ENCODE measurements at regions not wholly inside any gene's neighbourhood (a gene's known extent, or its start where the extent isn't known, plus 50 kb on each side); places are given as distances from the start of the nearest gene placed in this dataset.

- Histone ChIP-seq H3K9me3 (ENCODE audit: control insufficient read depth in 2 of 2, low read length in 2 of 2) (no peaks in the 10 kb centered on the region), H3K27me3 (ENCODE audit: control insufficient read depth in 2 of 2, insufficient read depth in 2 of 2, low read length in 2 of 2) (no peaks in the 10 kb centered on the region), H3K27ac (ENCODE audit: low read depth in 2 of 2, low read length in 2 of 2) (no peak overlapping the region), H3K36me3 (ENCODE audit: control insufficient read depth in 2 of 2, insufficient read depth in 2 of 2, low read length in 2 of 2) (no peaks in the 10 kb centered on the region), H3K9ac (ENCODE audit: low read depth in 1 of 2, low read length in 2 of 2) (no peak overlapping the region), H3K4me1 (ENCODE audit: control insufficient read depth in 2 of 2, insufficient read depth in 2 of 2, low read length in 2 of 2) (no peaks in the 10 kb centered on the region), H3K4me3 (ENCODE audit: low read length in 2 of 2) (no peak overlapping the region)
Measured at GRCh38 chr17:56735842-56736241, 97.9 kb downstream of the C17orf67 start.

DNA sequence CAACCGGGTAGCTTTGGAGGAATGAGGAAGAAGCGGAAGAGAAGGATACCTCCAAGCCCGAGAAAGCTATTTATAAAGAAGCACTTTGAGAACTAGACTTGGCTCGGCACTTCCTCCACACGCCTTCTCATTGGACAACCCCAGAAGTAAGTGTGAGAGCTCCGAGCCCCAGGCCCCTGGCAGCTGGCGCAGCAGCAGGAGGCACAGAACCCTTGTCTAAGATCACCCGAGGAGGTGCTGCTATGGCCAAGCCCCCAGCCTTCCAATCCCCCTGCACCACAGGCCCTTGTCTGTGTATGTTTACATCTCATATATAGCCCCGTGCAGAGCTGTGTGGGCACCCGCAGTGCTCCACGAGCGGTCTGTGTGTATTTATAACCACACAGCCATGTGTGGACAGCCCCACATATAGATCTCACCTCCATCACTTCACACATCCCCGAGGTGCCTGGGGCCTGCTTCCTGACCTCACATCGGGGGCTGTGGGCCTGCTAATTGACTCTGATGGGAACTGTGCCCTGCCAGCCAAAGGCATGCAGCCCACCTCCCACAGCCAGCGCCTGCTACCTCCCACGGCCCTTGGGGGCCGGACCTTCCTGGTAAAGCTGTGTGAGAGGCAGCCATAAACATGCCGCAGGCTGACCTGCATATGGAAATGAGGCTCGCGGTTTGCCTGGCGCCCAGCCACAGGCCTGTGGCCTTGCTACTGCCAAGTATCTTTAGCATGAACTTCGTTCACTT lies 96.1 kb downstream of the C17orf67 start:
- no peaks in the 10 kb centered on the region for H3K36me3 ChIP-seq (ENCODE audit: control insufficient read depth in 2 of 2, insufficient read depth in 2 of 2, low read length in 2 of 2)
- no peak overlapping the region for H3K9ac ChIP-seq (ENCODE audit: low read depth in 1 of 2, low read length in 2 of 2)
- no peaks in the 10 kb centered on the region for H3K27me3 ChIP-seq (ENCODE audit: control insufficient read depth in 2 of 2, insufficient read depth in 2 of 2, low read length in 2 of 2)
- no peaks in the 10 kb centered on the region for H3K9me3 ChIP-seq (ENCODE audit: control insufficient read depth in 2 of 2, low read length in 2 of 2)
- H3K27ac ChIP-seq (ENCODE audit: low read depth in 2 of 2, low read length in 2 of 2) = no peak overlapping the region
- no peak overlapping the region for H3K4me3 ChIP-seq (ENCODE audit: low read length in 2 of 2)
- H3K4me1 ChIP-seq (ENCODE audit: control insufficient read depth in 2 of 2, insufficient read depth in 2 of 2, low read length in 2 of 2) = no peaks in the 10 kb centered on the region

DNA sequence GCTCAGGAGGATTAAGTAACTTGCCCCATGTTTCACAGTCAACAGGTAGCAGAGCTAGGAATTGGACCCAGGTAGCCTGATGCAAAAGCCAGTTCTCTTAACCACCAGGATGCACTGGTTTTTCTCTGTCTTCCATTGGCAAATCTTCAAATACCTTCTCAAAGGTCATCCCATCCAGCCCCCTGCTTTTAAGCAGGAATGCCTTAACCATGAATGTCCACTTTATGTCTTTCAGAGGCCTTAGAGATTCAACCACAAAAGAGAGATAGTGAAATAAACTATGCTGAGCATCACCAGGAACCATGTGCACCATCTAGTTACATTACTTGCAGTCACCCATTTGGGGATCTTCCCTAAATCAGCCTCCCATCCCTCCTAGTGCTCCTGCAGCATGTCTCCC lies 94.3 kb downstream of the C17orf67 start:
- Histone ChIP-seq H3K9me3 (ENCODE audit: control insufficient read depth in 2 of 2, low read length in 2 of 2) (no peaks in the 10 kb centered on the region), H3K4me3 (ENCODE audit: low read length in 2 of 2) (no peak overlapping the region), H3K27ac (ENCODE audit: low read depth in 2 of 2, low read length in 2 of 2) (no peak overlapping the region), H3K27me3 (ENCODE audit: control insufficient read depth in 2 of 2, insufficient read depth in 2 of 2, low read length in 2 of 2) (no peaks in the 10 kb centered on the region), H3K4me1 (ENCODE audit: control insufficient read depth in 2 of 2, insufficient read depth in 2 of 2, low read length in 2 of 2) (no peaks in the 10 kb centered on the region), H3K36me3 (ENCODE audit: control insufficient read depth in 2 of 2, insufficient read depth in 2 of 2, low read length in 2 of 2) (no peaks in the 10 kb centered on the region), H3K9ac (ENCODE audit: low read depth in 1 of 2, low read length in 2 of 2) (no peak overlapping the region)

GRCh38 chr17:56739776-56740175 lies 93.9 kb downstream of the C17orf67 start:
- Histone ChIP-seq H3K9me3 (ENCODE audit: control insufficient read depth in 2 of 2, low read length in 2 of 2) (no peaks in the 10 kb centered on the region), H3K9ac (ENCODE audit: low read depth in 1 of 2, low read length in 2 of 2) (no peak overlapping the region)

GRCh38 chr17:56740481-56740880 lies 93.2 kb downstream of the C17orf67 start:
- no peak overlapping the region for H3K27ac ChIP-seq (ENCODE audit: low read depth in 2 of 2, low read length in 2 of 2)
- no peaks in the 10 kb centered on the region for H3K27me3 ChIP-seq (ENCODE audit: control insufficient read depth in 2 of 2, insufficient read depth in 2 of 2, low read length in 2 of 2)
- no peak overlapping the region for H3K9ac ChIP-seq (ENCODE audit: low read depth in 1 of 2, low read length in 2 of 2)

More at GRCh38 chr17:56739776-56740175, 93.9 kb downstream of the C17orf67 start:
- Histone ChIP-seq H3K27me3 (ENCODE audit: control insufficient read depth in 2 of 2, insufficient read depth in 2 of 2, low read length in 2 of 2) (no peaks in the 10 kb centered on the region), H3K4me1 (ENCODE audit: control insufficient read depth in 2 of 2, insufficient read depth in 2 of 2, low read length in 2 of 2) (no peaks in the 10 kb centered on the region), H3K27ac (ENCODE audit: low read depth in 2 of 2, low read length in 2 of 2) (no peak overlapping the region), H3K4me3 (ENCODE audit: low read length in 2 of 2) (no peak overlapping the region), H3K36me3 (ENCODE audit: control insufficient read depth in 2 of 2, insufficient read depth in 2 of 2, low read length in 2 of 2) (no peaks in the 10 kb centered on the region)

More at GRCh38 chr17:56740481-56740880, 93.2 kb downstream of the C17orf67 start:
- H3K9me3 ChIP-seq (ENCODE audit: control insufficient read depth in 2 of 2, low read length in 2 of 2) = no peaks in the 10 kb centered on the region
- H3K4me3 ChIP-seq (ENCODE audit: low read length in 2 of 2) = no peak overlapping the region
- H3K36me3 ChIP-seq (ENCODE audit: control insufficient read depth in 2 of 2, insufficient read depth in 2 of 2, low read length in 2 of 2) = no peaks in the 10 kb centered on the region
- H3K4me1 ChIP-seq (ENCODE audit: control insufficient read depth in 2 of 2, insufficient read depth in 2 of 2, low read length in 2 of 2) = no peaks in the 10 kb centered on the region
